Fibroblast of villous mesenchyme (primary cell): ENCODE measurements at regions not wholly inside any gene's neighbourhood (a gene's known extent, or its start where the extent isn't known, plus 50 kb on each side); places are given as distances from the start of the nearest gene placed in this dataset.

Experiments used
- DNase-seq: peaks from one replicate; pipeline ENCODE4 v3.0.0-alpha.2; 2010; ENCODE audit warnings: low read depth
- H3K4me3 ChIP-seq: 2 replicates; pipeline ENCODE4 v1.5.1; 2011; ENCODE audit warnings: low read depth, mild to moderate bottlenecking, low read length
- TF ChIP-seq, protein P1 (sequence below): IDR thresholded peaks from 2 replicates; pipeline ENCODE4 v1.5.1; 2012; ENCODE audit warnings: low read depth, mild to moderate bottlenecking, low read length; ENCODE audit not compliant: insufficient read depth

DNA sequence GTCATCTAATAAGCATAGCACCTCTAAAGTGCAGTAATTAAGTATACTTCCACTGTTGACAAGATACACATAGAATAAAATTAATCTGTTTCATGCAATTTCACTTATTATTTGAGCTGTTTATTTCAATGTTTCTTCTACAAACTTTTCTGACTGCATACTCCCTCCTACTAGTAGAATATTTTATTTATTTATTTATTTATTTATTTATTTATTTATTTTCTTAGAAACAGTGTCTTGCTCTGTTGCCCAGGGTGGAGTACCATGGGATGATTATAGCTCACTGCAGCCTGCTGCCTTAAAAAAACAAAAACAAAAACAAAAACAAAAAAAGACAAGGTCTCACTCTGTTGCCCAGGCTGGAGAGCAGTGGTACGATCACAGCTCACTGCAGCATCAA, 68.4 kb upstream of the KITLG start:
- TF ChIP-seq, protein P1, sequence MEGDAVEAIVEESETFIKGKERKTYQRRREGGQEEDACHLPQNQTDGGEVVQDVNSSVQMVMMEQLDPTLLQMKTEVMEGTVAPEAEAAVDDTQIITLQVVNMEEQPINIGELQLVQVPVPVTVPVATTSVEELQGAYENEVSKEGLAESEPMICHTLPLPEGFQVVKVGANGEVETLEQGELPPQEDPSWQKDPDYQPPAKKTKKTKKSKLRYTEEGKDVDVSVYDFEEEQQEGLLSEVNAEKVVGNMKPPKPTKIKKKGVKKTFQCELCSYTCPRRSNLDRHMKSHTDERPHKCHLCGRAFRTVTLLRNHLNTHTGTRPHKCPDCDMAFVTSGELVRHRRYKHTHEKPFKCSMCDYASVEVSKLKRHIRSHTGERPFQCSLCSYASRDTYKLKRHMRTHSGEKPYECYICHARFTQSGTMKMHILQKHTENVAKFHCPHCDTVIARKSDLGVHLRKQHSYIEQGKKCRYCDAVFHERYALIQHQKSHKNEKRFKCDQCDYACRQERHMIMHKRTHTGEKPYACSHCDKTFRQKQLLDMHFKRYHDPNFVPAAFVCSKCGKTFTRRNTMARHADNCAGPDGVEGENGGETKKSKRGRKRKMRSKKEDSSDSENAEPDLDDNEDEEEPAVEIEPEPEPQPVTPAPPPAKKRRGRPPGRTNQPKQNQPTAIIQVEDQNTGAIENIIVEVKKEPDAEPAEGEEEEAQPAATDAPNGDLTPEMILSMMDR, result no peak
- no peak for DNase-seq
- no peak overlapping the region for H3K4me3 ChIP-seq

DNA sequence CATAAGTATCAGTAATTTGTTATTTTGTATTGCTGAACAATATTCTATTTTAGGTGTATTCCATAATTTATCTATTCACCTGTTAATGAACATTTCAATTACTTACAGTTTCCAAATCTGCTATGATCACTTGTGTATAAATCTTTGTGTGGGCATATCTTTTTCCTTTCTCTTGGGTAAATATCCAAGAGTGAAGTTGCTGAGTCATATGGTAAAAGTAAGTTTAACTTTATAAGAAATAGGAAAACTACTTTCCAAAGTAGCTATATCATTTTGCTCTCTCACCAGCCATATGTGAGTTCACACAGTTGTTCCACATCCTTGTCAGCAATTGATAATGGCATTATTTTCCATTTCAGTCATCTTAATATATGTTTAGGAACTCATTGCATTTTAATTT, 66.6 kb upstream of the KITLG start:
- DNase-seq, result no peak
- TF ChIP-seq, protein P1, result no peak
- no peak overlapping the region for H3K4me3 ChIP-seq

DNA sequence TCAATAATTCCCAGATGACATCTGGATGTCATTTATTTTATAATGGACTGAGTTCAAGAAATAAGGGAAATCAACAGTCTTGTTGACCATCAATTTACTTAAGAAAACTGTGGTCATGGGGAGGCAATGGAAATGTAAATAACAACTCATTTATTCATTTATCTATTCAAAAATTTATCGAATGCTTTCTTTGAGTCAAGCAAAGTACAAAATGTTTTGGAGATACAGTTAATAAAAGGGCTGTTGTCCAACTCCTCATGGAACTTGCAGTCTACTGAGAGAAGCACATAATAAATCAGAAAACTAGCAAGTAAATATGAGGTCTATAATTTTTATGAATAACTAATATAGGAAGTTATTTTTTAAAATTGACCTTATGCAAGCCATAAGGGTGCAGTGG, 65.5 kb upstream of the KITLG start:
- H3K4me3 ChIP-seq, result no peak overlapping the region
- TF ChIP-seq, protein P1, result no peak
- no peak for DNase-seq

DNA sequence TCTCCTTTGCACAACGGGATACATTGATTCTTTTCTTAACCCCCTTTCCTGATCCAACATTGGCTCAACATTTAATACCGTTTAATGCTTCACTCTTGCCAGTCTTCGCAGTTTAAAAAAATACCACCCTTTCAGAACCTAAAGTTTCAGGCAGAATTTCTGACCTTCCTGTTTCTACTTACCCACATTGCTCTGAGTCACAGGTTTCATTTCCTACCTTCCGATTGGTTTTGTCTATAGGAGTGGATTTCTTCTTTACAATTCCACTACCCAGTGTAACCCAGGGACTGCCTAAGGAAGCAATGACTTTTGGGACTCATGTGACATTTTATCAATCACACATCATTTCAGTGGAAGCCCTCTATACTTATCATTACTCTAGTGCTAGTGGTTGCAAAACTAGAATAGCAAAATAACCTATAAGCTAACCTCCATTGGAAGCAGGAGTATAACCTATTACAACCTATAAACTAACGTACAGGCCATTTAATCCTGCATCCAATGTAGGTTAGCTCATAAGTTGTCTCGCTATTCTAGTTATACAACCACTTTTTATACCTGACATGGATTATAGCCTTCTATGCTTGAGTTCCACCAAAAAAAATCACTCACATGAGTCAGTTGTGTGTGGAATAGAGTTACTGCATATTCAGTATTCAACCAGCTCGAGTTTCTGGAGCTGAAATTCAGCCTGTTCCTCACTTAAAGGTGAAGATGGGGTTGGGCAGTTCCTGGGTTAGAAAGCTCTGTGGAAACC, 64.9 kb upstream of the KITLG start:
- TF ChIP-seq, protein P1, result no peak
- DNase-seq, result no peak
- no peak overlapping the region for H3K4me3 ChIP-seq

DNA sequence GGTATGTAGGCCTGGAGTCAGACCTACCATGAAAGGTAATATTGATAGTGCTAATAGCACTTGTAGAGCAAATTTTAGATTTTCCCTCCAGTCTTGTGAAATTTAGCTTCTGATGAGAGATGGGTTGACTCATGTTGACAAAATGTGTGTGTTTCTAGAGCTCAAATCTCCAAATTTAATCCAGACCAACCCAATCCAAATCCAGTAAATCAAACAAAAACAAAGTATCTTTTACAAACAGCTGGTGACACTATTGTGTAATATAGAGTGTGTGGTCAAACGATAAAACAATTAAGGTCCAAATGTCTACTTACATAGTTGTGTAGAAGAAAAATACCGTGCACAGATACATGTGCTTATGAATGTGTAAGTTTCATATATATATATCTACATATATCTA, 63.4 kb upstream of the KITLG start:
- H3K4me3 ChIP-seq, result no peak overlapping the region
- peak; percentile 20 for DNase-seq
- TF ChIP-seq, protein P1, result no peak

DNA sequence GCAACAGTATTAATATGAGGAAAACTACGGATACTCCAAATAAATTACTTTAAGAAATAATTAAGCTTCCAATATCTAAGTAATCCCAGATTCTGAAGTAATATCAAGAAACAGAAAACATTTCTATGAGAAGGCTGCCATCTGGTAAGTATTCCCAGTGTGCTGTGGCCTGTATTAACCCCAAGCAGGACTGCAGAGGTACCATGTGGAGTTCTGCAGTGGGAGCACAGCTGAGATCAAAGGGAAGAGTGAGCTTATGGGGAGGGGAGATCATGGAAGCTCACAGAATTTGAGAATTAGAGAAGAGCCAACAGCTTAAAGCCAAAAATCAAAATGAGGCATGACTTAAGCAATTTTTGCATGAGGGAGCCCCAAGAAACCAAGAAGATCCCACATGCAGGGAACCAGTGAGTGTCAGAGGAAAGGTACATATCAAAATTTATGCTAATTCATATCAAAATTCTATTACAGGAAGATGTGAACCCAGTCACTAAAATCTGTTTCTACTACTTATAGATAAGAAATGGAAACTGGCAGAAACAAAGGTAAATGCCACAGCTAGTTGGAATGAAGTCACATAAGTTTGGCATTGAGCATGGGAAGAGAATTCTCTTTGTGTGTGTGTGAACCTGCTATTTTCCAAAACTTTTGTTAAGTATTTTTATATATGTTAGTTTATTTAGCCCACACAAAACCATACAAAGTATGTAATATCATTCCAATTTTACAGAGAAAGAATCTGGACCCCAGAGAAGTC, 62.6 kb upstream of the KITLG start:
- no peak for DNase-seq
- TF ChIP-seq, protein P1, result no peak
- H3K4me3 ChIP-seq, result no peak overlapping the region
